HG03378 (cell line): ENCODE measurements at regions not wholly inside any gene's neighbourhood (a gene's known extent, or its start where the extent isn't known, plus 50 kb on each side); places are given as distances from the start of the nearest gene placed in this dataset.
"Not testable (repeated sequence)": the region's sequence is repeated elsewhere in the genome, so short reads cannot be mapped to it uniquely, and the experiment has no call there.

Experiments used
- ATAC-seq: cut with Tn5 transposase; IDR thresholded peaks from one replicate; pipeline ENCODE4 v1.9.1; 2021; ENCODE audit warnings: mild to moderate bottlenecking, moderate library complexity; ENCODE audit not compliant: unreplicated experiment

- no peak for ATAC-seq
These were observed 645.5 kb downstream of the ANKRD50 start for GRCh38 chr4:124067046-124067445.

- ATAC-seq, result no peak
These were observed 641.6 kb downstream of the ANKRD50 start for GRCh38 chr4:124070688-124071484.

GRCh38 chr4:124075276-124075675 is 637.3 kb downstream of the ANKRD50 start:
- not testable (repeated sequence) for ATAC-seq

GRCh38 chr4:124079174-124079780 is 633.3 kb downstream of the ANKRD50 start:
- no peak for ATAC-seq

- ATAC-seq, result no peak
These were observed 628.8 kb downstream of the ANKRD50 start for GRCh38 chr4:124083711-124084110.

GRCh38 chr4:124085561-124086180 is 626.9 kb downstream of the ANKRD50 start:
- no peak for ATAC-seq

GRCh38 chr4:124090021-124090420 is 622.5 kb downstream of the ANKRD50 start:
- ATAC-seq, result no peak

GRCh38 chr4:124092101-124092500 is 620.4 kb downstream of the ANKRD50 start:
- no peak for ATAC-seq

GRCh38 chr4:124092541-124092984 is 620.0 kb downstream of the ANKRD50 start:
- ATAC-seq, result no peak

GRCh38 chr4:124095621-124096020 is 616.9 kb downstream of the ANKRD50 start:
- ATAC-seq, result no peak

- ATAC-seq, result no peak
These were observed 616.2 kb downstream of the ANKRD50 start for GRCh38 chr4:124096290-124096689.

- ATAC-seq, result no peak
These were observed 615.1 kb downstream of the ANKRD50 start for GRCh38 chr4:124097447-124097846.

- ATAC-seq, result no peak
These were observed 608.4 kb downstream of the ANKRD50 start for GRCh38 chr4:124104101-124104500.

GRCh38 chr4:124104628-124105027 is 607.9 kb downstream of the ANKRD50 start:
- ATAC-seq, result no peak

GRCh38 chr4:124105212-124105611 is 607.3 kb downstream of the ANKRD50 start:
- no peak for ATAC-seq

GRCh38 chr4:124111411-124111810 is 601.1 kb downstream of the ANKRD50 start:
- ATAC-seq, result no peak

GRCh38 chr4:124111922-124112321 is 600.6 kb downstream of the ANKRD50 start:
- ATAC-seq, result peak; percentile 74

- ATAC-seq, result no peak
These were observed 594.5 kb downstream of the ANKRD50 start for GRCh38 chr4:124118061-124118460.

- no peak for ATAC-seq
These were observed 591.0 kb downstream of the ANKRD50 start for GRCh38 chr4:124121461-124121971.

GRCh38 chr4:124123181-124123580 is 589.4 kb downstream of the ANKRD50 start:
- ATAC-seq, result no peak

GRCh38 chr4:124123721-124124120 is 588.8 kb downstream of the ANKRD50 start:
- no peak for ATAC-seq

- not testable (repeated sequence) for ATAC-seq
These were observed 581.2 kb downstream of the ANKRD50 start for GRCh38 chr4:124131324-124131723.
